ENCODE measurements at regions not wholly inside any gene's neighbourhood (a gene's known extent, or its start where the extent isn't known, plus 50 kb on each side); places are given as distances from the start of the nearest gene placed in this dataset.

GRCh38 chr4:58603951-58604350 is 1493.8 kb upstream of the IGFBP7 start:
- no peaks in the 10 kb centered on the region for H3K79me2 ChIP-seq (ENCODE audit: insufficient read depth, low read length)
- Mint-ChIP-seq H3K27ac (peak overlapping the region; percentile 7 to 99 (median 66); a peak in 6 of 7 replicates), H3K36me3 (ENCODE audit: insufficient read depth in 1 of 3, low read depth in 3 of 3) (peaks cover 0 to 28% (median 26%) of the 10 kb centered on the region in 3 experiments; a peak in 6 of 7 replicates), H3K9me3 (peaks cover 12 to 30% of the 10 kb centered on the region in 2 experiments; a peak in 4 of 5 replicates), H3K4me1 (peaks cover 34 to 52% of the 10 kb centered on the region in 2 experiments), H3K4me3 (no peak overlapping the region), H3K27me3 (ENCODE audit: low read depth) (no peaks in the 10 kb centered on the region)
- H3K27ac ChIP-seq (ENCODE audit: insufficient read length, low read depth, low read length), result no peak overlapping the region
- no peak overlapping the region for H3K23ac ChIP-seq (ENCODE audit: insufficient read length, low read depth, low read length)
- H4K8ac ChIP-seq (replicated peaks; ENCODE audit: insufficient read length, low read depth, low read length), result no peak overlapping the region
- no peak overlapping the region for H3K18ac ChIP-seq (ENCODE audit: insufficient read length, low read depth, low read length)
- H2AK5ac ChIP-seq (ENCODE audit: insufficient read length, low read length), result no peak overlapping the region
- no peak overlapping the region for H2BK120ac ChIP-seq (ENCODE audit: low read depth, low read length, poor library complexity, severe bottlenecking)
- no peaks in the 10 kb centered on the region for H3K23me2 ChIP-seq (ENCODE audit: insufficient read length, low read depth, low read length, poor library complexity, severe bottlenecking)
- no peak overlapping the region for H3K4me2 ChIP-seq (ENCODE audit: insufficient read depth, insufficient read length, low read length)
- H4K20me1 ChIP-seq (ENCODE audit: control insufficient read depth, insufficient read depth, insufficient read length), result no peaks in the 10 kb centered on the region
- no peaks in the 10 kb centered on the region; the same call in 1 of the 2 replicates for H3K27me3 ChIP-seq (ENCODE audit: insufficient read depth, low read length)
- no peak overlapping the region for H3K56ac ChIP-seq (ENCODE audit: insufficient read length, low read depth, low read length)
- no peak overlapping the region for H3T11ph ChIP-seq (ENCODE audit: low read length)
- no peak for TF ChIP-seq CTCF (conservative IDR thresholded peaks at IDR 0.05)
- H3K9ac ChIP-seq (ENCODE audit: extremely low read depth, insufficient read length, low read length), result no peak overlapping the region
- H3K79me1 ChIP-seq (ENCODE audit: insufficient read depth, low read depth, low read length, poor library complexity, severe bottlenecking), result no peaks in the 10 kb centered on the region
- H4K91ac ChIP-seq (ENCODE audit: insufficient read length, low read depth, low read length), result no peak overlapping the region
- no peak overlapping the region for H3K4ac ChIP-seq (ENCODE audit: low read depth, low read length)
- no peaks in the 10 kb centered on the region for H3K9me3 ChIP-seq (ENCODE audit: control insufficient read depth, low read depth, low read length)
- no peaks in the 10 kb centered on the region; the same call in 1 of the 2 replicates for H3K4me1 ChIP-seq (ENCODE audit: insufficient read depth, low read length)
- H2BK5ac ChIP-seq (ENCODE audit: insufficient read length, low read length), result no peak overlapping the region
- DNase-seq, result no peak
- WGBS (ENCODE audit: extremely low coverage, insufficient read length, low lambda C conversion rate), result no CpG with 5 or more reads among the region's 4 CpGs
- no peak overlapping the region for H3K14ac ChIP-seq (ENCODE audit: insufficient read depth, low read length)
- no peak overlapping the region for H2BK15ac ChIP-seq (ENCODE audit: low read depth, low read length)
- no peak overlapping the region for H2AFZ ChIP-seq (ENCODE audit: low read length)
- H4K5ac ChIP-seq (ENCODE audit: insufficient read length, low read depth, low read length), result no peak overlapping the region
- H2BK20ac ChIP-seq (ENCODE audit: low read depth, low read length, poor library complexity, severe bottlenecking), result no peak overlapping the region
- no peak overlapping the region for H2BK12ac ChIP-seq (ENCODE audit: insufficient read length, low read depth, low read length)
